Prostate gland (tissue), 2 donors: ENCODE measurements at regions not wholly inside any gene's neighbourhood (a gene's known extent, or its start where the extent isn't known, plus 50 kb on each side); places are given as distances from the start of the nearest gene placed in this dataset.

ENCODE experiments used
- DNase-seq: peaks from one replicate; pipeline ENCODE4 v3.0.0-alpha.2; 2019; ENCODE audit warnings: low spot score
- H3K27ac ChIP-seq, 2 donors: fragments of 200-600 bp; sonication (generic); 2 replicates each; pipeline ENCODE4 v1.5.1; 2017 to 2019
- H3K27me3 ChIP-seq: fragments of 200-600 bp; sonication (generic); replicated peaks from 2 replicates; pipeline ENCODE4 v1.5.1; 2019; ENCODE audit not compliant: insufficient read depth
- H3K36me3 ChIP-seq, 2 donors: fragments of 200-600 bp; sonication (generic); 1 replicate in 1 of 2; 2 replicates in 1 of 2; pipeline versions ENCODE4 v1.5.1 to v1.8.1; 2017 to 2019
- H3K4me1 ChIP-seq: fragments of 200-600 bp; sonication (generic); replicated peaks from 2 replicates; pipeline ENCODE4 v1.5.1; 2019
- H3K4me3 ChIP-seq, 2 donors: fragments of 200-600 bp; sonication (generic); 2 replicates each; pipeline ENCODE4 v1.5.1; 2017 to 2019
- H3K9me3 ChIP-seq: fragments of 200-600 bp; sonication (generic); 2 replicates; pipeline ENCODE4 v1.5.1; 2017
- POLR2A ChIP-seq: fragments of 450-650 bp; IDR thresholded peaks from one replicate; pipeline ENCODE4 v1.6.1; 2016; ENCODE audit warnings: antibody characterized with exemption, mild to moderate bottlenecking
- POLR2AphosphoS5 ChIP-seq: sonication (generic); formaldehyde crosslinking; IDR thresholded peaks from one replicate; pipeline ENCODE4 v1.6.1; 2017; ENCODE audit warnings: antibody characterized with exemption
- WGBS: methylation state at CpG from one replicate; pipeline ENCODE4 v1.1.5; 2018; 5-methylcytosine and 5-hydroxymethylcytosine counted together
- intact Hi-C: fragments of 100-400 bp; cut with DNase I; formaldehyde crosslinking; loops from one replicate; pipeline ENCODE4 v1.14.2; 2022
- TF ChIP-seq, protein P1 (sequence below), 4 experiments: fragments of 200-600 bp in 2 of 4; fragments of 450-650 bp in 2 of 4; sonication (generic) in 2 of 4; IDR thresholded peaks; 1 replicate in 3 of 4; 2 replicates in 1 of 4; pipeline ENCODE4 v1.5.1; 2016 to 2019; ENCODE audit warnings: antibody characterized with exemption in 4 of 4, mild to moderate bottlenecking in 2 of 4, moderate library complexity in 2 of 4

DNA sequence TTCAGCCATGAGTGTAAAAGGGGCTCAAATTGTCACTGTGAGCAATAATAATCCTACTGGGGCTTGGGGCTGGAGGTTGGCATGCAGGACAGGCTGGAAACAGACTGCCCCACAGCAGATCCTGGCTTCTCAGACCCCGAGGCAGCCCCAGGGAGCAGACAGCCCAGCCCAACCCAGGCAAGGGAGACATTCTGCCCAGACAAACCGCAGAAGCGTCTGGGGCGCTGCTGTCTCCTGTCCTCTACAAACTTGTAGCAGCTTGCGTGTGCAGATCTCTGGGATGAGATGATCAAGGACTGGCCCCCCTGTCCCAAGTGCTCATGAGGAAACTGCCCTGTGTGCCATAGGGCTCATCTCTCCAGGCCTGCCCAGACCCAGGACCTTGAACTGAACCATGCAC is 84.6 kb downstream of the MAFB start:
- TF ChIP-seq POLR2AphosphoS5 (no peak), POLR2A (no peak)
- TF ChIP-seq, protein P1, sequence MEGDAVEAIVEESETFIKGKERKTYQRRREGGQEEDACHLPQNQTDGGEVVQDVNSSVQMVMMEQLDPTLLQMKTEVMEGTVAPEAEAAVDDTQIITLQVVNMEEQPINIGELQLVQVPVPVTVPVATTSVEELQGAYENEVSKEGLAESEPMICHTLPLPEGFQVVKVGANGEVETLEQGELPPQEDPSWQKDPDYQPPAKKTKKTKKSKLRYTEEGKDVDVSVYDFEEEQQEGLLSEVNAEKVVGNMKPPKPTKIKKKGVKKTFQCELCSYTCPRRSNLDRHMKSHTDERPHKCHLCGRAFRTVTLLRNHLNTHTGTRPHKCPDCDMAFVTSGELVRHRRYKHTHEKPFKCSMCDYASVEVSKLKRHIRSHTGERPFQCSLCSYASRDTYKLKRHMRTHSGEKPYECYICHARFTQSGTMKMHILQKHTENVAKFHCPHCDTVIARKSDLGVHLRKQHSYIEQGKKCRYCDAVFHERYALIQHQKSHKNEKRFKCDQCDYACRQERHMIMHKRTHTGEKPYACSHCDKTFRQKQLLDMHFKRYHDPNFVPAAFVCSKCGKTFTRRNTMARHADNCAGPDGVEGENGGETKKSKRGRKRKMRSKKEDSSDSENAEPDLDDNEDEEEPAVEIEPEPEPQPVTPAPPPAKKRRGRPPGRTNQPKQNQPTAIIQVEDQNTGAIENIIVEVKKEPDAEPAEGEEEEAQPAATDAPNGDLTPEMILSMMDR (IDR thresholded peaks at IDR 0.05): no peak
- H3K27me3 ChIP-seq: no peaks in the 10 kb centered on the region
- no peak for DNase-seq
- H3K4me3 ChIP-seq: no peak overlapping the region
- no peaks in the 10 kb centered on the region for H3K9me3 ChIP-seq
- no peaks in the 10 kb centered on the region for H3K36me3 ChIP-seq
- WGBS: 66% methylated on average over 5 of the region's 5 CpGs
- H3K4me1 ChIP-seq: no peaks in the 10 kb centered on the region
- intact Hi-C loops: no loop called here
- no peak overlapping the region for H3K27ac ChIP-seq

DNA sequence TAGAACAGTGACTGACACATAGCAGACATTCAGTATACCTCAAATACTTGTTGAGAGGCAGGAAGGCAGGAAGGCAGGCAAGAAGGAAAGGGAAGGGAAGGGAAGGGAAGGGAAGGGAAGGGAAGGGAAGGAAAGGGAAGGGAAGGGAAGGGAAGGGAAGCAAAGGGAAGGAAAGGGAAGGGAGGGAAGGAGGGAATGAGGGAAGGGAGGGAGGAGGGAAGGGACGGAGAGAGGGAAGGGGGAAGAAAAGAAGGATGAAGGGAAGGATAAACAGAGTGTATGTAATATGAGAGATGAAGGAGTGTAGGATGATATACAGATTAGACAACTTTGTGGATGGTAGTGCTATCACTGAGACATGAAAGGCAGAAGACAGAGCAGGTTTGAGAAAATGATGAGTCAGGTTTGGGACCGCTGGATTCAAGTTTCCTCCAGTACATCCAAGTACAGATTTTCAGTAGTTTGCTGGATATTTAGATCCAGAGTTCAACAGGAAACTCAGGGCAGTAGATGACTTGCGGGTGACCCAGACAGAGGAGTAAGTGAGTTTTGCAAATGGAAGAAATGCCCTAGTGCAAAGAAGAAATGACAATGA is 85.9 kb downstream of the MAFB start:
- WGBS: 82% methylated on average over 3 of the region's 3 CpGs
- H3K4me1 ChIP-seq: no peaks in the 10 kb centered on the region
- TF ChIP-seq, protein P1 (IDR thresholded peaks at IDR 0.05): no peak
- TF ChIP-seq POLR2A (no peak), POLR2AphosphoS5 (no peak)
- H3K36me3 ChIP-seq: no peaks in the 10 kb centered on the region
- intact Hi-C loops: no loop called here
- no peaks in the 10 kb centered on the region for H3K9me3 ChIP-seq
- no peak for DNase-seq
- no peaks in the 10 kb centered on the region for H3K27me3 ChIP-seq
- no peak overlapping the region for H3K27ac ChIP-seq
- no peak overlapping the region for H3K4me3 ChIP-seq

DNA sequence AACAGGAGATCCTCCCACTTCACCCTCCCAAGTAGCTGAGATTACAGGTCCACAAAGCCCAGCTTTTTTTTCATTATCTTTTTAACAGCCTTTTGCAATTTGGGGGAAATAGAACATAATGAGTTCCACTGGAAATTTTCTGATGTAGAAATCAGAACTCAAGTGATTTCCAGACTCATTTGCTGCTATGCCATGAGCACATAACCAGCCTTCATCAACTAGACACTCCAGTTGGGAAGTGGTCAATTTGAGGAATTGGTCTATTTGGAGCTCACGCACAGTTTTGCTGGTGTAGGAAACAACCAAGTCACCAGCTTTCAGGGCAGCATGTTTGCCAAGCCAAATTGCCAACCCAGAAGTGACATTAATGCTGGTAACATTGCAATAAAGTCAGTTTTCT is 86.7 kb downstream of the MAFB start:
- TF ChIP-seq, protein P1 (IDR thresholded peaks at IDR 0.05): no peak
- TF ChIP-seq POLR2AphosphoS5 (no peak), POLR2A (no peak)
- H3K27me3 ChIP-seq: no peaks in the 10 kb centered on the region
- DNase-seq: no peak
- no peaks in the 10 kb centered on the region for H3K36me3 ChIP-seq
- intact Hi-C loops: no loop called here
- H3K4me3 ChIP-seq: no peak overlapping the region
- 95% methylated on average over 1 of the region's 1 CpG for WGBS
- H3K4me1 ChIP-seq: no peaks in the 10 kb centered on the region
- no peak overlapping the region for H3K27ac ChIP-seq
- no peaks in the 10 kb centered on the region for H3K9me3 ChIP-seq

DNA sequence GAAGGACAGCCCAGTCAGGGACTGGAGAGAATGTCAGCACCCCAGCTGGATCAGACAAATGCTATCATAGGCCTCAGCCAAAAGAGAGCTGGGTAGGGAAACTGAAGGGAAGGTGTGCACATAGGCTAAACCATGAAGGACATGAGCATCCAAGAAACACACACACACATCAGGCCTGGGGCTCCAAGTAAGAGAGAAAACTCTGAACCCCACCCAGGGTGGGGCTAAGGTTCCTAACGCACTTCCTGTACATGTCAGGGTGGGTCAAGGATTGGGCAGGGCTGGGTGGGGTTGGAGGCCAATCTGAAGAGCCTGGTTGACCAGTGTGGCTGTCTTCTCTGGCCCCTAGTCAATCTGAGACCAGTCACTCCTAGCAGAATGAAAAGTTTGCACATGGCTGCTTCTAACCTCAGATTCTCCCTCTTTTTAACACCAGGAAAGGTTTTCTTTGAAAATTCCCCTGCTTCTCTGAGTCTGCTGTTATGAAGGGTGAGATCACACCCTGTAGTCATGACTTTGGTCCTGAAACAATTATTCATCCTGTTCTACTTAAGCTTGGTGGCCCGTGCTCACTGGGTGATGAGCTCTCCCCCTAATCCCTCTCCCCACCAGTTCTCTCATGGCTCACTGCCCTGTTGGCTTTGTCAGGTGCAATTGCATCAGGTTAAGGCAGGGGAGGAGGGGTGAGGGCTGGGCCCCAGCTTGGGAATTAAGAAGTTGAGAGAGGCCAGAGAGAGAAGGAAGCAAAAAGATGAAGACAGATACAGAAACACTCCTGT is 88.4 kb downstream of the MAFB start:
- no peak for TF ChIP-seq POLR2AphosphoS5
- TF ChIP-seq POLR2A: no peak
- TF ChIP-seq, protein P1 (IDR thresholded peaks at IDR 0.05): no peak
- H3K9me3 ChIP-seq: no peaks in the 10 kb centered on the region
- H3K4me3 ChIP-seq: no peak overlapping the region
- no peak overlapping the region for H3K27ac ChIP-seq
- no peaks in the 10 kb centered on the region for H3K36me3 ChIP-seq
- WGBS: 66% methylated on average over 2 of the region's 2 CpGs
- intact Hi-C loops: no loop called here
- no peak for DNase-seq
- H3K4me1 ChIP-seq: no peaks in the 10 kb centered on the region
- no peaks in the 10 kb centered on the region for H3K27me3 ChIP-seq

DNA sequence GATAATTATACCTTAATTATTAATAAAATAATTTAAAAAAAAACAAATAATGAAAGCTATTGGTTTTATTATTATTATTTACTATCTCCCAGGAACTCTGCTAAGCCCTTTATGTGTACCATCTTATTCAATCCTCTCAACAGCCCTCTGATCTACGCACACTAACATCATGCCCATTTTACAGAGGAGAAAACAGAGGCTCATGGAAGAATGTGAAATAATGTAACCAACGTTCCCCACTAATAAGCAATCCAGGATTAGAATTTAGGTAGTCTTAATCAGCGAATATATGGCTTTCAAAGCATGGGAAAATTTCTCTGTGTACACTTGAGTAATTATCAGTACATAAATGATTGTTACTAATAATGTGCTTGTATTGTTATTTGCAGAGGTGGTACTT is 89.0 kb downstream of the MAFB start:
- Histone ChIP-seq H3K4me3 (no peak overlapping the region), H3K27ac (no peak overlapping the region), H3K4me1 (no peaks in the 10 kb centered on the region), H3K27me3 (no peaks in the 10 kb centered on the region), H3K36me3 (no peaks in the 10 kb centered on the region), H3K9me3 (no peaks in the 10 kb centered on the region)
- TF ChIP-seq POLR2A: no peak
- TF ChIP-seq, protein P1 (IDR thresholded peaks at IDR 0.05): no peak
- TF ChIP-seq POLR2AphosphoS5: no peak
- DNase-seq: no peak
- WGBS: 86% methylated on average over 3 of the region's 3 CpGs
- intact Hi-C loops: no loop called here
